ENCODE measurements at regions not wholly inside any gene's neighbourhood (a gene's known extent, or its start where the extent isn't known, plus 50 kb on each side); places are given as distances from the start of the nearest gene placed in this dataset.

DNA sequence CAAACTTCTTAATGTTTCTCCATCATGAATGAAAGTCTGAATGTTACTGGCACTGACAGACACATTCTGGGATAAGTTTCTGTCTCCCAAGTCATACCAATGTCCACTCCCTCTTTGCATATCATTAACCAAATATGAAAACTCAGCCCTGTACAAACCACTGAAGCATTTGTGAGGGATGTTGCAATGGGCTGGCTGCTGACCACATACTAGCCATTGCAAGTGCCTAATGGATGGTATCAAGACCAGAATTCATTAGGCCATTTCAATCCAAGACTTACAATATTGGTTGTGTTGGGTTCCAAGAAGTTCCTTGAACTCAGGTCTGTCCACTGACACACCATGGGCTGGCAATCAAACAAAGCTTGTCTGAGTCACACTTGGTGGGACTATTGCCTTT lies 73.8 kb downstream of the CBLN2 start:
- DNase-seq = no peak

DNA sequence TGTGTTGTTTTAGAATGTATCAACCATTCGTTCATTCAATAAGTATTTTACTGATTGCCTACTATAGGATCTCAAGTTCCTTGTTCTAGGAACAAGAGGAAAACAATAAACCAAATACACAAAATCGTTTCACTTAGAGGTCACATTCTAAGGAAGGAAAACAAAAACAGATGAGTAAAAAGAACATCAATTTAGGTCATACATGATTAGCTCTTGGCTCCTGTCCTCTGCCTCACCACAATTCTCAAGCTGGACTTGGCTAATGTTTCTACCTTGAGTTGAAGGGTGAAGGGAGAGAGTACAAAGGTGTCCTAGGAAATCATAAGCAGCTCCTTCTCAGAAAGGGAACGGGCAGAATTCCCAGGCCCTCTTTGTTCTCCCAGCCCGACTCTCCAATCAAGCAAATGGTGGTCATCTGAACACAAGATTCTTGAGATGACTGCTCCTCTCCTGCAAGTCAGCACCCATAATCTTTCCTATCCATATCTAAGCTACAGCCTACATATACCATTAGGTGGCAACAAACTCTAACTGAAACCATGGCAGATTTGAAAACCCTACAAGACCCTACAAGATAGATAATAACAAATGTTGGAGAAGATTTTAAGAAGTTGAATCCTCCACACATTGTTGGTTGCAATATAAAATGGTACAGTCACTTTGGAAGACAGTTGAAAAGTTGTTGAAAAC lies 76.0 kb downstream of the CBLN2 start:
- no peak for DNase-seq

DNA sequence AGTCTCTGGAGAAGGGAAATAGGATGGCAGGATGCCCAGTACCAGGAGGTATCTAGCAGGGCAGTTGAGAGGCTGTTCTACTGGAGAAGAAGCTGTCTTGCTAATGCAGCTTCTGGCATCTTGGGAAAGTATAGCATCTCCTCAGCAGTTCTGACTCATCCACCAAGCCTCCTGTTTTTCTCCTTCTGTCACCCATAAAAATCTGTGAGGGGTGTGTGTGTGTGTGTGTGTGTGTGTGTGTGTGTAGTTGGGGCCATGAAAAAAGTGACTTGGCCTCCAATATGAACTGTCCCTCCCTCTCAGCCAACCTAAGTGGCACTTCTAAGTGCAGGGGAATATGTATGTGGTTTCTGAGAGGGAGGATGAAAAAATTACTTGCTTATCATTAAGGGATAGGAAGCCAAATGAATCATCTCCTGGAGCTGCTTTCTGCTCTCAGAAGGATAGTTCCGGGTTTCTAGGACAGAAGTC lies 83.9 kb downstream of the CBLN2 start:
- no peak for DNase-seq

- DNase-seq = no peak
Observed at GRCh38 chr18:72458271-72458670, 85.9 kb downstream of the CBLN2 start.

DNA sequence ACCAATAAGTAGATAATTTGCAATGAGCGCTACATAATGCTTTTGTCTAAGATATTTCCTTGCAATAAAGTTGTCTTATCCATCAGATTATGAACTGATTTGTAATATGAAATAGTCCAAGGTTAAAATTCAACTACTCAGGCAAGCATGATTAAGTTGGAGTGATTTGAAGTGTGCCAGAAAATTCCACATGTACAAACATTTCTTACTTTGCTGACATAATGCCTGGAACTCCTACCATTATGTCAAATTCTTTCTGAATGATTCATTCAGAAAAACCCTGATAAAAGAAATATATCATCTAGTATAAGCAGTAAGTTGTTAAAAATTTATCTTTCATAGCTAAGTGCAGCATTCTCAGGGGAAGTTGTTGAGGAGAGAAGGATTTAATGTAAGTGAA lies 87.3 kb downstream of the CBLN2 start:
- DNase-seq = no peak

DNA sequence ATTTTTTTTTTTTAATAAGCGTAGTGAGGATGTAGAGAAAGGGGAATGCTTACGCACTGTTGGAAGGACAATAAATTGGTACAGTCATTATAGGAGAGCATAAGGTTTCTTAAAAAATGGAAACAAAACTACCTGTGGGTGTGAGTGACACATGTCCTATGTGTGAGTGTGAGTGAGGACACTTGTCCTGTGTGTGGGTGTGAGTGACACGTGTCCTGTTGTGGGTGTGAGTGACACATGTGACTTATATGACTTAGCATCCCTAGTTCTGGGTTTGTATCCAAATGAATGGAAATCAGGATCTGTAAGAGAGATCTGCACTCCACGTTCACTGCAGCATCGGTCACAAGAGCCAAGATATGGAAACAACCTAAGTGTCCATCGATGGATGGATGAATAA lies 91.8 kb downstream of the CBLN2 start:
- DNase-seq = no peak

- DNase-seq = no peak
Observed at GRCh38 chr18:72444798-72445155, 99.4 kb downstream of the CBLN2 start.

DNA sequence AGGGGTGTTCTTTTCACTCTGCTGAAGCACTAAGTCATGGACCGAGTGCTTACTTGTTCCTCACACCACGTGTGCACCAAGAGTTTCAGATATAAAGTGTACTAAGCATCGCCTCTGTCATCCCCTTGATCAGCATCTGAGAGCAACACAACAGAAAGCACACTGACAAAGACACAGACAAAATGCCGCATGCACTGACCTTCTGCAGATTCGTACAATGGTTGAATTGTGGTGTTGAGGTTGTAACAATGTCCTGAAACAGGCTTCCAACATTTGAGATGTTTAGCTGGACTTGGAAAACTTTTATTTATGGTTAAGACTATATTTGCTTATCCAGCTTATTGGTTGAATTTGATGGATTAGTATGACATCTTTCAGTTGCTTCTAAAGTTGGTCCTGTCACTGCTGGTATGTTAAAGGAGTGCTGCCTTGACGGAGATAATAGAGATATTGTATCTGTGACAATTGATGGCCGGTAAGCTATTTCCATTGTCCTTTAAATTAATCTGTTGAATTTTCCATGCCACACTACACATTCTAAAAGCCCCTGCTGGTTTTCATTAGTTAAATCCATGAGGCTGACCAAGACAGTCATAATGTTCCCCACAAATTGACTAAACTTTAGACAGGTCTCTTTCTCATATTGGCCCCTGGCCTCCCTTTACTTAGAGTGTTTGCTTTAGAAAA lies 99.9 kb downstream of the CBLN2 start:
- no peak for DNase-seq

- DNase-seq = no peak
Observed at GRCh38 chr18:72436401-72436800, 107.7 kb downstream of the CBLN2 start.

DNA sequence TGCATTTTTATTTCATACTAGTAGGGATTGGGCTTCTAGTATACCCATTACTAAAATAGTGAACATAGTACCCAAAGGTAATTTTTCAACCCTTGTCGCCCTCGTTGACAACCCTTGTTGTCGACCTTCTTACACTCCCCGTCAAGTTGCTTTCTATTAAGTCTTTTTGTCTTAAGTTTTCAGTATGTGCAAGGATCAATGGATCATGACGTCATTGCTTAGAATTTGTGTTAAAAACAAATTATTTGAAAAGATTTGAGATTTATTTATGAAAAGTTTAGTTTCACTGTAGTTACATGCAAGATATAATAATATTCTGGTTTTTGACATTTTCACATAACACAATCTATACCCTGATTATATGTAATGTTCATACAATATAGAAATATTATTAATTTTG lies 110.4 kb downstream of the CBLN2 start:
- no peak for DNase-seq

DNA sequence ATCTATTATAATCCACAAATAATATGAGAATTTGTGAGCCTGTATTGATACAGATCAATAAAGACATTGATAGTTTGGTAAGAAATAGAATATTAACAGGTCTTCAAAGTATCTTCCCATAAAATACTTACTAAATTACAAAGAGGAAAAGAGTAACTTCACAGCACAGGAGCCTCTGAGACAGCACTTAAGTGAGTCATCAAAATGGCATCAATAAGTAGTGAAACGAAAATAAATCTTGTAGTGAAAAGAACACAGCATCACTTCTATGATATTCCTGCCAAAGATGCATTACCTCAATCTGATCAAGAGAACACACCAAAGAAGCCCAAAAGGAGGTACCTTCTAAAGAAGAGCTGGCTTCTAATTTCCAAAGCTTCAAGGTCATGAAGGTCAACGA lies 116.4 kb downstream of the CBLN2 start:
- no peak for DNase-seq

GRCh38 chr18:72419914-72420313 lies 124.2 kb downstream of the CBLN2 start:
- no peak for DNase-seq

DNA sequence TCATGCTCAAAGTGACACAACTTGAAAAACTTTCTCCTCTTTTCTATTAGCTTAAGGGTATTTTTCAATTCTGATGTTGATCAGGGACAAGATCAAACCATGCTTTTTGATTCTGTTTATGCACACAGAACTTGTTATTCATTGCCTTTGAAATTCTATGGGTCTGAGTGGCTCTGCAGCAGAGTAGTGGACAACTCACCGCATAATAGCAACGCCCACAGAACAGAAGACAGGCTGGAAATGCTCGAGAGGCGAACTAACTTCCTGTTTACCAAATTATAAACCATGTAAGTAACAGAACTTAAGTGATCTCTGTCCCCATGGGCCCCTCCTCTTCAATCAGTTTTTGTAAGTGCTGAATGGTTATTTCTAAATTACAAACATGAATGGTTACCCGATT lies 131.2 kb downstream of the CBLN2 start:
- no peak for DNase-seq

DNA sequence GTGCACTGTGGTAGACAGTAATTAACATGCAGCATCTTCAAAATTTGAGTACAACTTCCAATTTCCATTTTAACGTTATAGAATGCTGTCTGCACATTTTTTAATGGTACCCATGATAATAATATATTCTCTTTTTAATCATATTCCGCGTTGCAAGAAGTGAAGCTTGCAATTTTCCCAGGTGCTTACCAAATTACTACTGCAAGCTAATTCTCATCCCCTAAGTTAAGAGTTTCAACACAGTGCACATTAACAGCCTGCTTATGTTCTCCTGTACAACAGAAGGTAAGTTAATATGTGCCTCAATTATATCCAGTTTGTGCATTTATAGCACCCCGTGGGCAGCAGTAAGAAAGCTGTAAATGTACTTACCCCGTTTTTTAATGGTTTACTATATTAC lies 132.9 kb downstream of the CBLN2 start:
- no peak for DNase-seq

GRCh38 chr18:72410399-72410798 lies 133.7 kb downstream of the CBLN2 start:
- no peak for DNase-seq

- no peak for DNase-seq
Observed at GRCh38 chr18:72409903-72410302, 134.2 kb downstream of the CBLN2 start.

- no peak for DNase-seq
Observed at GRCh38 chr18:72407048-72407447, 137.1 kb downstream of the CBLN2 start.

- DNase-seq = no peak
Observed at GRCh38 chr18:72391951-72392350, 152.2 kb downstream of the CBLN2 start.

- no peak for DNase-seq
Observed at GRCh38 chr18:72391427-72391826, 152.7 kb downstream of the CBLN2 start.

GRCh38 chr18:72378016-72378415 lies 166.1 kb downstream of the CBLN2 start:
- DNase-seq = no peak

DNA sequence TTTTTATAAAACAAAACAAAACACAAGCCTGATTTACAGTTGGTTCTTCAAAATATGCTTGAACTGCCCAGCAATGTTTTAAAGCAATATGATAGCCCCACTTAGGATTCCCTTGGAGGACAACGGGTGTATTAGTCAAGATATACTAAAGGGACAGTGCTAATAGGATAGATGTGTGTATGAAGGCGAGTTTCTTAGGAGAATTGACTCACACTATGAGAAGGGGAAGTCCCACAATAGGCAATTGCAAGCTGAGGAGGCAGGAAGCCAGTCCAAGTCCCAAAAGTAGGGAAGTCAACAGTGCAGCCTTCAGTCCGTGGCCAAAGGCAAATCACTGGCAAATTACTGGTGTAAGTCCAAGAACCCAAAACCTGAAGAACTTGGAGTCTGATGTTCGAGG lies 167.9 kb downstream of the CBLN2 start:
- no peak for DNase-seq

- no peak for DNase-seq
Observed at GRCh38 chr18:72375618-72376017, 168.5 kb downstream of the CBLN2 start.

GRCh38 chr18:72372076-72372475 lies 172.1 kb downstream of the CBLN2 start:
- DNase-seq = no peak

DNA sequence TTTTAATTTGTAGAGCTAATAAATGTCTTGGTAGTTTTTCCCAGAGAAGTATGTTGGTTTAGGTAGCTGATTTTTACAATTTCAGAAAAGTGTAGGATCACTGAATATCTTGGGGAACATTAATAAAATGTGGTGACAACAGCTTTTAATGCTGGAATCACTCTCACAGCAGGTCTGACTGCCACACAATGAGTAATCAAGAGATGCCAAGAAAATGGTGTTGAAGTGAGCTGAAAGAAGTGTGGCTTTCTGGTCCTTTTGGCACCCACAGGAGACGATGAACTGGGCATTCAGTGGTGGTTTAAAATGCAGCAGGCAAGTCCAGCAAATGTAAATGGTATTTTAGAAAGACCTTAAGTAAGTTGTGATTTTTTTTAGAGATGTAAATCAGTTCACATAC lies 175.8 kb downstream of the CBLN2 start:
- DNase-seq = no peak

DNA sequence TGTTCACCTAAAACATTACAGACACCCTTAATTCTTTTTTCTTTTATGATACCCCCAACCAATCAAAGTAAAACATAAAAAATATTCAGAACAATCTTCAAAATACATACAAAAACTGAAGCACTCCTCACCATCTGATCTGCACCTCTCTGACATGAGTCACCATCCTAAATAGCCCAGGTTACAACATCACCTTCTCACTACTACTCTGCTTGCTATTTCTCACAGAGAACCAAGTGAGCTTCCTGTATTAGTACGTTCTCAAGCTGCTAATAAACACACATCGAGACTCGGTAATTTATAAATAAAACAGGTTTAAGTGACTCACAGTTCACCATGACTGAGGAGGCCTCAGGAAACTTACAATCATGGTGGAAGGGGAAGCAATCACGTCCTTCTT lies 183.5 kb downstream of the CBLN2 start:
- no peak for DNase-seq

All from NCI-H526 (cell line).